ENCODE measurements at regions not wholly inside any gene's neighbourhood (a gene's known extent, or its start where the extent isn't known, plus 50 kb on each side); places are given as distances from the start of the nearest gene placed in this dataset.

GRCh38 chr4:159541143-159541542 is 438.3 kb downstream of the RAPGEF2 start:
- TF ChIP-seq POLR2A (IDR thresholded peaks at IDR 0.05) (no peak), CTCF (IDR thresholded peaks at IDR 0.05) (no peak)
